ENCODE measurements at regions not wholly inside any gene's neighbourhood (a gene's known extent, or its start where the extent isn't known, plus 50 kb on each side); places are given as distances from the start of the nearest gene placed in this dataset.

DNA sequence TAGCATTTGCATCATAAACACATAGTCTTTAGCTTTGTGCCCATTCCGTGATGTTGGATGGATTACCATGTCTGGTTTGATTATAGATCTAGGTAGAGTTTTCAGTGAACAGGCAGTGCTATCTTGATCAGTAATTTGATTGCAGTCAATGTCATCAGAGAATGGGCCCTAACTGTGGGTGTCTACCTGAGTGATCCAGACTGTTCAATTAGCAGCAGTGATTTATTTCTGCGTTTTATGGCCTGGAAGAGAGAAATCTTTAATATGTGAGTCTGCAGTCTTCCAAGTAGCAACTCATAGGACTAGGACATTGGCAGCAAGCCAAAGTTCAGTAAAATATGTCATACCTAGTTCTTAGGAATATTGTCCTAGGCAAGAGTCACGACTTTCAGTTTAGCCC is 80.3 kb downstream of the CASP12 start:
- TF ChIP-seq, protein P1, sequence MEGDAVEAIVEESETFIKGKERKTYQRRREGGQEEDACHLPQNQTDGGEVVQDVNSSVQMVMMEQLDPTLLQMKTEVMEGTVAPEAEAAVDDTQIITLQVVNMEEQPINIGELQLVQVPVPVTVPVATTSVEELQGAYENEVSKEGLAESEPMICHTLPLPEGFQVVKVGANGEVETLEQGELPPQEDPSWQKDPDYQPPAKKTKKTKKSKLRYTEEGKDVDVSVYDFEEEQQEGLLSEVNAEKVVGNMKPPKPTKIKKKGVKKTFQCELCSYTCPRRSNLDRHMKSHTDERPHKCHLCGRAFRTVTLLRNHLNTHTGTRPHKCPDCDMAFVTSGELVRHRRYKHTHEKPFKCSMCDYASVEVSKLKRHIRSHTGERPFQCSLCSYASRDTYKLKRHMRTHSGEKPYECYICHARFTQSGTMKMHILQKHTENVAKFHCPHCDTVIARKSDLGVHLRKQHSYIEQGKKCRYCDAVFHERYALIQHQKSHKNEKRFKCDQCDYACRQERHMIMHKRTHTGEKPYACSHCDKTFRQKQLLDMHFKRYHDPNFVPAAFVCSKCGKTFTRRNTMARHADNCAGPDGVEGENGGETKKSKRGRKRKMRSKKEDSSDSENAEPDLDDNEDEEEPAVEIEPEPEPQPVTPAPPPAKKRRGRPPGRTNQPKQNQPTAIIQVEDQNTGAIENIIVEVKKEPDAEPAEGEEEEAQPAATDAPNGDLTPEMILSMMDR (conservative IDR thresholded peaks at IDR 0.05 in 1 of 2, IDR thresholded peaks at IDR 0.05 in 1 of 2; ENCODE audit: extremely low read depth in 1 of 2, insufficient read depth in 1 of 2, low read depth in 1 of 2, low read length in 2 of 2) = no peak
- no peak for TF ChIP-seq EZH2 (IDR thresholded peaks at IDR 0.05; ENCODE audit: borderline replicate concordance, low read length)
